ENCODE measurements at regions not wholly inside any gene's neighbourhood (a gene's known extent, or its start where the extent isn't known, plus 50 kb on each side); places are given as distances from the start of the nearest gene placed in this dataset.

DNA sequence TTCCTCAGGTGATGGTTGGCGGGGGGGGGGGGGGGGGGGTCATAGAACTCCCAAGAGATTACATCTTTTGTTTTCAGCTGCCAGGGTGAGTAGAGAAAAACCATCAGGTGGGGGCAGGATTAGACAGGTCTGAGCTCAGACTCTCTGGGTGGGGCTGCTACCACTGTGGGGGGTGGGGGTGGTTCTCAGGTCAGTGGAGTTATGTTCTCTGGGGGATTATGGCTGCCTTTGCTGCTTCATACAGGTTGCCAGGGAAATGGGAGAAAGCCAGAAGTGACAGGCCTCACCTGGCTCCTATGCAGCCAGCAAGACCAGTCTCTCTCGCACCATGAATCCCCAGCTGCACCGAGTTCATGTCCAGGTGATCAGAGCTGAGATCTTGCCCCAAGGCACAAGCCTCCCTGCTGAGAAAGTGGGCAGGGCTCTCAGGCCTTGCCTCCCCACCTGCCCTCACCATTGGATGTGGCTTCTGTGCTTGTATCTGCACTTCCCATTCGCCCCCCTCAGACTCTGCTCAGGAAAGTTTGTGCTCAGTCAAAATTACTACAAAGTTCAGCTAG is 828.1 kb downstream of the MCTP2 start:
- Histone ChIP-seq H3K4me3 (no peak overlapping the region), H3K27ac (no peak overlapping the region), H3K27me3 (no peaks in the 10 kb centered on the region), H3K4me1 (no peaks in the 10 kb centered on the region), H3K9me3 (peaks cover 0 to 40% of the 10 kb centered on the region in 2 donors), H3K36me3 (no peaks in the 10 kb centered on the region)
- DNase-seq (no peak), ATAC-seq (no peak)
- TF ChIP-seq, protein P1, sequence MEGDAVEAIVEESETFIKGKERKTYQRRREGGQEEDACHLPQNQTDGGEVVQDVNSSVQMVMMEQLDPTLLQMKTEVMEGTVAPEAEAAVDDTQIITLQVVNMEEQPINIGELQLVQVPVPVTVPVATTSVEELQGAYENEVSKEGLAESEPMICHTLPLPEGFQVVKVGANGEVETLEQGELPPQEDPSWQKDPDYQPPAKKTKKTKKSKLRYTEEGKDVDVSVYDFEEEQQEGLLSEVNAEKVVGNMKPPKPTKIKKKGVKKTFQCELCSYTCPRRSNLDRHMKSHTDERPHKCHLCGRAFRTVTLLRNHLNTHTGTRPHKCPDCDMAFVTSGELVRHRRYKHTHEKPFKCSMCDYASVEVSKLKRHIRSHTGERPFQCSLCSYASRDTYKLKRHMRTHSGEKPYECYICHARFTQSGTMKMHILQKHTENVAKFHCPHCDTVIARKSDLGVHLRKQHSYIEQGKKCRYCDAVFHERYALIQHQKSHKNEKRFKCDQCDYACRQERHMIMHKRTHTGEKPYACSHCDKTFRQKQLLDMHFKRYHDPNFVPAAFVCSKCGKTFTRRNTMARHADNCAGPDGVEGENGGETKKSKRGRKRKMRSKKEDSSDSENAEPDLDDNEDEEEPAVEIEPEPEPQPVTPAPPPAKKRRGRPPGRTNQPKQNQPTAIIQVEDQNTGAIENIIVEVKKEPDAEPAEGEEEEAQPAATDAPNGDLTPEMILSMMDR (IDR thresholded peaks at IDR 0.05) = no peak
- intact Hi-C loops (cut with DNase I) = no loop called here

DNA sequence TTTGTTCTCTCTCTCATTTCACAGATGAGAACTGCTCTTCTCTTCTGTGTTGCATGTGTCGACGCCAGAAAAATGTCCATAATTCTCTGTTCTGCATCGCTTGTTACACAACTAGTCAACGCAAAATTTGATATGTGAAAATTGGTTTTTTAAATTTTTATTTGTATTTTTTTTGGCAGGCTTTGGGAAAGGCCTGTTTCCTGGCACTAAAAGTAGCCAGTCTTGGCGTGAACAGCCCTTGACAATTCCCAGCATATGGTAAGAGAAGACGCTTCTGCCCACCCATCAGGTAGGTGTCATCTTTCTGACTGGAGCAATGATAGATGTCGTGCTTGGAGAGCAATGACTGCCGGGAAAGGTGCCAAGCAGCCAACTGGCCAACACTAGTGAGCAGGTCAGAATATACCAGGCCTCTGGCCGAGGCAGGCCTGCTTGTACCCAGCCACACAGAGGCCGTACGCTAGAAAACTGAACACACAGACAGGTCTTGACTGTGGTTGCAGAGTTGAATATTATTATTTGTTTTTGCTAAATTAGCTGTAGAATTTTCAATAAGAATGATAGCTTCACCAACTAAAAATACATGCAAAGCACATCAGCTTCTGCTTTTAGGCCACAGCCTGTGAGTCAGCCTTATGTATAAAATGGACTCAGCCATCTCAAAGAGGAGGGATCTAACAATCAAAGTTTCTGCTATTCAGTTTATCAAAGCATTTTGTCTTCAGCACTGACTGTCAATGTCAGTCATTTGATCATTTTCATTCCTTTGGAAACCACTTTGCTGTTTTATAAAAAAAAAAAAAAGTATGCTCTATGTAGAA is 837.5 kb downstream of the MCTP2 start:
- H3K27me3 ChIP-seq = no peaks in the 10 kb centered on the region
- peaks cover 0 to 6% of the 10 kb centered on the region in 2 donors for H3K9me3 ChIP-seq
- no peak overlapping the region for H3K27ac ChIP-seq
- H3K4me3 ChIP-seq = no peak overlapping the region
- H3K4me1 ChIP-seq = no peaks in the 10 kb centered on the region
- TF ChIP-seq, protein P1 (IDR thresholded peaks at IDR 0.05) = no peak
- DNase-seq = no peak
- intact Hi-C loops (cut with DNase I) = no loop called here
- no peaks in the 10 kb centered on the region for H3K36me3 ChIP-seq
- ATAC-seq = no peak

DNA sequence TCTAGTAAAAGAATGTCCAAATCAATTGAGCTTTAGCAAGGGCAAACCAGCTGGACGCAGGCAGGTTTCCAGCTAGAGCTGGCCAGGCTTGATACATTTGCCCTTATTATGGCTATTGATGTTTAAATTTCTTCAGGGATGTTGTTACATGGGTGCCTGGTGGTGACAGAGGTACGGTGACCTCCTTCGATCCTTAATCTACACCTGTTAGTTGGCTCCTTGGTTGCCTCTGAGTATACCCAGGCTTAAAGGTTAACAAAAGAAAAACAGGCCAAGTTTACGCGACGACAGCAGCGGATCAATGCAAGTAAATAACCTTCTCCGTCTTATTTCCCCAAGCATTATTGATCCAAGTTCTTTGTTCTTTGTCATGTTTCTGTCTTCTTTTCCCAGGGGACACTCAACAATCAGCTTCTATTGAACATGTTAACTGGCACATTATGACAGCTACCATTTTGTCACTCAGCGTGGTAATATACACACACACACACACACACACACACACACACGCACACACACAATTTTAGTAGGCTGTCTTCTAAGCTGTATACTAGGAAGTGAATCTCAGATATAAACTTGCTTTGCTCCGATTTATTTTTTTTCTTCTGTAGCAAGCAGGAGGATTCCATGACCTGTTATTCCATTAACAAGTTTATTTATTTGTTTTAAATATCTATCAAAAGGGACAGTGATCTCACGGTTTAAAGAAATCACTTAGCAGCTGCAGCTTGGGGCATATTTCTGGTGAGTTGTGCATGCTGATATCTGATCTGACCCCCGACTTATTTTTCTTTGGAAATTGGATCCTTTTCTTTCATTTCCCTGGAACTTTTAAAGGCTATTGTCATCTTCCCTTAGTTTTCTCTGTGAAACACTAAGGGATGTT is 844.7 kb downstream of the MCTP2 start:
- Histone ChIP-seq H3K4me1 (no peaks in the 10 kb centered on the region), H3K4me3 (no peak overlapping the region), H3K27me3 (no peaks in the 10 kb centered on the region), H3K36me3 (no peaks in the 10 kb centered on the region), H3K27ac (no peak overlapping the region), H3K9me3 (no peaks in the 10 kb centered on the region)
- DNase-seq = no peak
- intact Hi-C loops (cut with DNase I) = no loop called here
- TF ChIP-seq, protein P1 (IDR thresholded peaks at IDR 0.05) = no peak
- no peak for ATAC-seq

DNA sequence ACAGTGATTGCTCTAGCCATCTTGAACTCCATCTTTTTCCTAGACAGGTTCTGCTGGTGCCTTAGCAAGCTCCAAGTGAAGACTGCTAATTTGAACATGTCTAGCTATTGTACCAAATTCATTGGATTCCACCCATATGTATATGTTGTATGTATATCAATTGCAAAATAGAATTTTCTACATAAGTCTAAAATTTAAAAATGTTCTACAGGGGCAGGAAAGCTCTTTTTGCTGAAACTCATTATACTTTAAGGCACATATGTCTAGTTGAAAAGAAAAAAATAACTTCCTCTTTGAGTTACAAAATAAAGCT is 845.3 kb downstream of the MCTP2 start:
- ATAC-seq = no peak

More for the DNA sequence above, 845.3 kb downstream of the MCTP2 start:
- DNase-seq = no peak
- Histone ChIP-seq H3K4me1 (no peaks in the 10 kb centered on the region), H3K36me3 (no peaks in the 10 kb centered on the region), H3K27me3 (no peaks in the 10 kb centered on the region), H3K27ac (no peak overlapping the region), H3K9me3 (no peaks in the 10 kb centered on the region), H3K4me3 (no peak overlapping the region)
- TF ChIP-seq, protein P1 (IDR thresholded peaks at IDR 0.05) = no peak
- intact Hi-C loops (cut with DNase I) = no loop called here
